ENCODE measurements at regions not wholly inside any gene's neighbourhood (a gene's known extent, or its start where the extent isn't known, plus 50 kb on each side); places are given as distances from the start of the nearest gene placed in this dataset.

DNA sequence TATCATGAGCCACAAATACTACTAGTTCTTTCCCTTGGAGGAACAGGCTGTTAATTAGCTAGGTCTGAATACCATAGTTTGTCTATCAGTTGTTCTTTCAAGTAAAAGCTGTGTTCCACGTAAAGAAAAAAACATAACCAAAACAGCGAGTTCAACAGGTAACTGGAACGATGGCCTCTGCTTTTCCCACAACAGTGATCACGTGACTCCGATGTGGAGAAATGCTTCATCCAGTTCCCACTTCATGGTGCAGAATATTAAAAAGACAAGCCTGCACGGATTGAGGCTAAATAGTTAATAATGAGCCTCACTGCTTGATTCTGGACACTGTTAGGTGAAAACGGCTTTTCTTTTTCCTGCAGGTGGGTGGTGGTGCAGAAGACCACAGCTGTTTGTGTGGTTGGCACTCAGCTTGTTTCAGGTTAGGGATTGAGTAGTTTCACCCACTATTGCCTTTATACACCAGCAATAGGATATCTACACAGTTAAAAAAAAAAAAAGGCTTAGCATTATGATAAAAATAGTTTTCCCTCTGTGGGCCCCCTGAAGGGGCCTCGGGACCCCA, 88.1 kb downstream of the DACT2 start (continued):
- TF ChIP-seq ZNF274 (IDR thresholded peaks at IDR 0.05; ENCODE audit: borderline replicate concordance, low read depth, low read length), result no peak
- TF ChIP-seq, protein P1, sequence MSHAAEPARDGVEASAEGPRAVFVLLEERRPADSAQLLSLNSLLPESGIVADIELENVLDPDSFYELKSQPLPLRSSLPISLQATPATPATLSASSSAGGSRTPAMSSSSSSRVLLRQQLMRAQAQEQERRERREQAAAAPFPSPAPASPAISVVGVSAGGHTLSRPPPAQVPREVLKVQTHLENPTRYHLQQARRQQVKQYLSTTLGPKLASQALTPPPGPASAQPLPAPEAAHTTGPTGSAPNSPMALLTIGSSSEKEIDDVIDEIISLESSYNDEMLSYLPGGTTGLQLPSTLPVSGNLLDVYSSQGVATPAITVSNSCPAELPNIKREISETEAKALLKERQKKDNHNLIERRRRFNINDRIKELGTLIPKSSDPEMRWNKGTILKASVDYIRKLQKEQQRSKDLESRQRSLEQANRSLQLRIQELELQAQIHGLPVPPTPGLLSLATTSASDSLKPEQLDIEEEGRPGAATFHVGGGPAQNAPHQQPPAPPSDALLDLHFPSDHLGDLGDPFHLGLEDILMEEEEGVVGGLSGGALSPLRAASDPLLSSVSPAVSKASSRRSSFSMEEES (CRISPR knock-in tag; IDR thresholded peaks at IDR 0.05), result peak; percentile 92
- TF ChIP-seq MTA2 (IDR thresholded peaks at IDR 0.05; ENCODE audit: low read depth), result no peak
- TF ChIP-seq NR3C1 (CRISPR knock-in tag; IDR thresholded peaks at IDR 0.05), result no peak
- TF ChIP-seq, protein P2, sequence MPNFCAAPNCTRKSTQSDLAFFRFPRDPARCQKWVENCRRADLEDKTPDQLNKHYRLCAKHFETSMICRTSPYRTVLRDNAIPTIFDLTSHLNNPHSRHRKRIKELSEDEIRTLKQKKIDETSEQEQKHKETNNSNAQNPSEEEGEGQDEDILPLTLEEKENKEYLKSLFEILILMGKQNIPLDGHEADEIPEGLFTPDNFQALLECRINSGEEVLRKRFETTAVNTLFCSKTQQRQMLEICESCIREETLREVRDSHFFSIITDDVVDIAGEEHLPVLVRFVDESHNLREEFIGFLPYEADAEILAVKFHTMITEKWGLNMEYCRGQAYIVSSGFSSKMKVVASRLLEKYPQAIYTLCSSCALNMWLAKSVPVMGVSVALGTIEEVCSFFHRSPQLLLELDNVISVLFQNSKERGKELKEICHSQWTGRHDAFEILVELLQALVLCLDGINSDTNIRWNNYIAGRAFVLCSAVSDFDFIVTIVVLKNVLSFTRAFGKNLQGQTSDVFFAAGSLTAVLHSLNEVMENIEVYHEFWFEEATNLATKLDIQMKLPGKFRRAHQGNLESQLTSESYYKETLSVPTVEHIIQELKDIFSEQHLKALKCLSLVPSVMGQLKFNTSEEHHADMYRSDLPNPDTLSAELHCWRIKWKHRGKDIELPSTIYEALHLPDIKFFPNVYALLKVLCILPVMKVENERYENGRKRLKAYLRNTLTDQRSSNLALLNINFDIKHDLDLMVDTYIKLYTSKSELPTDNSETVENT (CRISPR knock-in tag; IDR thresholded peaks at IDR 0.05), result no peak
- TF ChIP-seq SMARCA5 (IDR thresholded peaks at IDR 0.05), result no peak
- TF ChIP-seq, protein P3, sequence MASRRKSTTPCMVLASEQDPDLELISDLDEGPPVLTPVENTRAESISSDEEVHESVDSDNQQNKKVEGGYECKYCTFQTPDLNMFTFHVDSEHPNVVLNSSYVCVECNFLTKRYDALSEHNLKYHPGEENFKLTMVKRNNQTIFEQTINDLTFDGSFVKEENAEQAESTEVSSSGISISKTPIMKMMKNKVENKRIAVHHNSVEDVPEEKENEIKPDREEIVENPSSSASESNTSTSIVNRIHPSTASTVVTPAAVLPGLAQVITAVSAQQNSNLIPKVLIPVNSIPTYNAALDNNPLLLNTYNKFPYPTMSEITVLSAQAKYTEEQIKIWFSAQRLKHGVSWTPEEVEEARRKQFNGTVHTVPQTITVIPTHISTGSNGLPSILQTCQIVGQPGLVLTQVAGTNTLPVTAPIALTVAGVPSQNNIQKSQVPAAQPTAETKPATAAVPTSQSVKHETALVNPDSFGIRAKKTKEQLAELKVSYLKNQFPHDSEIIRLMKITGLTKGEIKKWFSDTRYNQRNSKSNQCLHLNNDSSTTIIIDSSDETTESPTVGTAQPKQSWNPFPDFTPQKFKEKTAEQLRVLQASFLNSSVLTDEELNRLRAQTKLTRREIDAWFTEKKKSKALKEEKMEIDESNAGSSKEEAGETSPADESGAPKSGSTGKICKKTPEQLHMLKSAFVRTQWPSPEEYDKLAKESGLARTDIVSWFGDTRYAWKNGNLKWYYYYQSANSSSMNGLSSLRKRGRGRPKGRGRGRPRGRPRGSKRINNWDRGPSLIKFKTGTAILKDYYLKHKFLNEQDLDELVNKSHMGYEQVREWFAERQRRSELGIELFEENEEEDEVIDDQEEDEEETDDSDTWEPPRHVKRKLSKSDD (conservative IDR thresholded peaks at IDR 0.05; ENCODE audit: low read length), result no peak
- TF ChIP-seq NCOA6 (IDR thresholded peaks at IDR 0.05), result no peak
- no peak for TF ChIP-seq RFX7 (CRISPR knock-in tag; IDR thresholded peaks at IDR 0.05)
- no peak for TF ChIP-seq TBL1XR1 (IDR thresholded peaks at IDR 0.05; ENCODE audit: low read length in 2 of 2)
- TF ChIP-seq ZSCAN29 (IDR thresholded peaks at IDR 0.05), result no peak
- TF ChIP-seq RAD51 (IDR thresholded peaks at IDR 0.05; ENCODE audit: borderline replicate concordance, low read depth), result peak; percentile 88
- TF ChIP-seq, protein P4, sequence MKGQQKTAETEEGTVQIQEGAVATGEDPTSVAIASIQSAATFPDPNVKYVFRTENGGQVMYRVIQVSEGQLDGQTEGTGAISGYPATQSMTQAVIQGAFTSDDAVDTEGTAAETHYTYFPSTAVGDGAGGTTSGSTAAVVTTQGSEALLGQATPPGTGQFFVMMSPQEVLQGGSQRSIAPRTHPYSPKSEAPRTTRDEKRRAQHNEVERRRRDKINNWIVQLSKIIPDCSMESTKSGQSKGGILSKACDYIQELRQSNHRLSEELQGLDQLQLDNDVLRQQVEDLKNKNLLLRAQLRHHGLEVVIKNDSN (CRISPR knock-in tag; IDR thresholded peaks at IDR 0.05), result 0 out of 2 replicates have a peak, but pooled peaks have one; percentile 7
- TF ChIP-seq, protein P5, sequence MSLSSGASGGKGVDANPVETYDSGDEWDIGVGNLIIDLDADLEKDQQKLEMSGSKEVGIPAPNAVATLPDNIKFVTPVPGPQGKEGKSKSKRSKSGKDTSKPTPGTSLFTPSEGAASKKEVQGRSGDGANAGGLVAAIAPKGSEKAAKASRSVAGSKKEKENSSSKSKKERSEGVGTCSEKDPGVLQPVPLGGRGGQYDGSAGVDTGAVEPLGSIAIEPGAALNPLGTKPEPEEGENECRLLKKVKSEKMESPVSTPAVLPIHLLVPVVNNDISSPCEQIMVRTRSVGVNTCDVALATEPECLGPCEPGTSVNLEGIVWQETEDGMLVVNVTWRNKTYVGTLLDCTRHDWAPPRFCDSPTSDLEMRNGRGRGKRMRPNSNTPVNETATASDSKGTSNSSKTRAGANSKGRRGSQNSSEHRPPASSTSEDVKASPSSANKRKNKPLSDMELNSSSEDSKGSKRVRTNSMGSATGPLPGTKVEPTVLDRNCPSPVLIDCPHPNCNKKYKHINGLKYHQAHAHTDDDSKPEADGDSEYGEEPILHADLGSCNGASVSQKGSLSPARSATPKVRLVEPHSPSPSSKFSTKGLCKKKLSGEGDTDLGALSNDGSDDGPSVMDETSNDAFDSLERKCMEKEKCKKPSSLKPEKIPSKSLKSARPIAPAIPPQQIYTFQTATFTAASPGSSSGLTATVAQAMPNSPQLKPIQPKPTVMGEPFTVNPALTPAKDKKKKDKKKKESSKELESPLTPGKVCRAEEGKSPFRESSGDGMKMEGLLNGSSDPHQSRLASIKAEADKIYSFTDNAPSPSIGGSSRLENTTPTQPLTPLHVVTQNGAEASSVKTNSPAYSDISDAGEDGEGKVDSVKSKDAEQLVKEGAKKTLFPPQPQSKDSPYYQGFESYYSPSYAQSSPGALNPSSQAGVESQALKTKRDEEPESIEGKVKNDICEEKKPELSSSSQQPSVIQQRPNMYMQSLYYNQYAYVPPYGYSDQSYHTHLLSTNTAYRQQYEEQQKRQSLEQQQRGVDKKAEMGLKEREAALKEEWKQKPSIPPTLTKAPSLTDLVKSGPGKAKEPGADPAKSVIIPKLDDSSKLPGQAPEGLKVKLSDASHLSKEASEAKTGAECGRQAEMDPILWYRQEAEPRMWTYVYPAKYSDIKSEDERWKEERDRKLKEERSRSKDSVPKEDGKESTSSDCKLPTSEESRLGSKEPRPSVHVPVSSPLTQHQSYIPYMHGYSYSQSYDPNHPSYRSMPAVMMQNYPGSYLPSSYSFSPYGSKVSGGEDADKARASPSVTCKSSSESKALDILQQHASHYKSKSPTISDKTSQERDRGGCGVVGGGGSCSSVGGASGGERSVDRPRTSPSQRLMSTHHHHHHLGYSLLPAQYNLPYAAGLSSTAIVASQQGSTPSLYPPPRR (CRISPR knock-in tag; IDR thresholded peaks at IDR 0.05; ENCODE audit: borderline replicate concordance), result no peak
